Osteocyte (in vitro differentiated cells): ENCODE measurements at regions not wholly inside any gene's neighbourhood (a gene's known extent, or its start where the extent isn't known, plus 50 kb on each side); places are given as distances from the start of the nearest gene placed in this dataset.

Experiments
- DNase-seq: peaks from one replicate; pipeline ENCODE4 v3.0.0; 2021; ENCODE audit warnings: mixed read lengths; ENCODE audit not compliant: unreplicated experiment; ENCODE audit errors: extremely low spot score
- H3K27ac Mint-ChIP-seq: one replicate; pipeline ENCODE4 v1.8.0; 2021; ENCODE audit warnings: mild to moderate bottlenecking, mixed read lengths; ENCODE audit not compliant: unreplicated experiment
- H3K27me3 Mint-ChIP-seq: one replicate; pipeline ENCODE4 v1.8.0; 2021; ENCODE audit warnings: mixed read lengths; ENCODE audit not compliant: unreplicated experiment
- H3K36me3 Mint-ChIP-seq: one replicate; pipeline ENCODE4 v1.8.0; 2021; ENCODE audit warnings: mixed read lengths; ENCODE audit not compliant: unreplicated experiment
- H3K4me1 Mint-ChIP-seq: one replicate; pipeline ENCODE4 v1.8.0; 2021; ENCODE audit warnings: mixed read lengths; ENCODE audit not compliant: unreplicated experiment
- H3K4me3 Mint-ChIP-seq: one replicate; pipeline ENCODE4 v1.8.0; 2021; ENCODE audit warnings: mild to moderate bottlenecking, moderate library complexity, mixed read lengths; ENCODE audit not compliant: unreplicated experiment
- H3K9me3 Mint-ChIP-seq: one replicate; pipeline ENCODE4 v1.8.0; 2021; ENCODE audit warnings: mixed read lengths; ENCODE audit not compliant: unreplicated experiment
- TF ChIP-seq, protein P1 (sequence below): fragments of 200-600 bp; sonication (generic); IDR thresholded peaks from 2 replicates; pipeline ENCODE4 v1.5.0; 2021; ENCODE audit warnings: antibody characterized with exemption, mild to moderate bottlenecking, moderate library complexity

DNA sequence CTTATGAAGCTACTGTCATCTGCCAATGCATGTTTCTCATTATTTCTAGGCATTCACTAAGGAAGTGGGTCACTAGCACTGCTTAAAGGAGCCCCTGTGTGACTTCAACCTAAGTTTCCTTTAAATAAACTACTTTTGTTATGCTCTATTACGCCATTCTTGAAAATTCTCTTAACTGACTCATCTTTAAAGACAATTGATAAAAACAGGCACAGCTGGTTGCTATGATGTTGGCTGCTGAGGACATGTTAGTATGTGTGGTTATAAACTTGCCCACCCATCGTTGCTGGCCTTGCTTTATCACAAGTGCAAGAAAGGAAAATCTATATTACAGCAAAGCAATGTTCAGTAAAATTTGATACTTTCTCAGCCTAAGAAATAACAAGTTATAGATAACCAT, 75.8 kb upstream of the CNTNAP4 start:
- no peaks in the 10 kb centered on the region for H3K9me3 Mint-ChIP-seq
- TF ChIP-seq, protein P1, sequence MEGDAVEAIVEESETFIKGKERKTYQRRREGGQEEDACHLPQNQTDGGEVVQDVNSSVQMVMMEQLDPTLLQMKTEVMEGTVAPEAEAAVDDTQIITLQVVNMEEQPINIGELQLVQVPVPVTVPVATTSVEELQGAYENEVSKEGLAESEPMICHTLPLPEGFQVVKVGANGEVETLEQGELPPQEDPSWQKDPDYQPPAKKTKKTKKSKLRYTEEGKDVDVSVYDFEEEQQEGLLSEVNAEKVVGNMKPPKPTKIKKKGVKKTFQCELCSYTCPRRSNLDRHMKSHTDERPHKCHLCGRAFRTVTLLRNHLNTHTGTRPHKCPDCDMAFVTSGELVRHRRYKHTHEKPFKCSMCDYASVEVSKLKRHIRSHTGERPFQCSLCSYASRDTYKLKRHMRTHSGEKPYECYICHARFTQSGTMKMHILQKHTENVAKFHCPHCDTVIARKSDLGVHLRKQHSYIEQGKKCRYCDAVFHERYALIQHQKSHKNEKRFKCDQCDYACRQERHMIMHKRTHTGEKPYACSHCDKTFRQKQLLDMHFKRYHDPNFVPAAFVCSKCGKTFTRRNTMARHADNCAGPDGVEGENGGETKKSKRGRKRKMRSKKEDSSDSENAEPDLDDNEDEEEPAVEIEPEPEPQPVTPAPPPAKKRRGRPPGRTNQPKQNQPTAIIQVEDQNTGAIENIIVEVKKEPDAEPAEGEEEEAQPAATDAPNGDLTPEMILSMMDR: no peak

DNA sequence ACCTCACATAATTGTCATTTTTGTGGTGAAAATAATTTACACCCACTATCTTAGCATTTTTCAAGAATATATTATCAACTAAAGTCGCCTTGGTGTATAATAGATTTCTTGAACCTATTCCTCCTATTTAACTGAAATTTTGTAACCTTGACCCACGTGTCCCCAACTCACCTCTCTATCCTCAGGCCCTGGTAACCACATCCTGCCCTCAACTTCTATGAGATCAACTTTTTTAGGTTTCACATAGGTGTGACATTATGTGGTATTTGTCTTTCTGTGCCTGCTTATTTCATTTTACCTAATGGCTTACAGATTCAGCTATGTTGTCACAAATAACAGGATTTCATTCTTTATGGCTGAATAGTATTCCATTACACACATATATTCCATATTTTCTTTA, 73.0 kb upstream of the CNTNAP4 start:
- Mint-ChIP-seq H3K9me3 (no peaks in the 10 kb centered on the region), H3K27me3 (no peaks in the 10 kb centered on the region), H3K4me3 (no peak overlapping the region), H3K27ac (no peak overlapping the region), H3K36me3 (no peaks in the 10 kb centered on the region), H3K4me1 (no peaks in the 10 kb centered on the region)
- TF ChIP-seq, protein P1: no peak
- no peak for DNase-seq

More for the DNA sequence above, 75.8 kb upstream of the CNTNAP4 start:
- Mint-ChIP-seq H3K4me3 (no peak overlapping the region), H3K36me3 (no peaks in the 10 kb centered on the region), H3K27me3 (no peaks in the 10 kb centered on the region), H3K27ac (no peak overlapping the region), H3K4me1 (no peaks in the 10 kb centered on the region)
- no peak for DNase-seq

DNA sequence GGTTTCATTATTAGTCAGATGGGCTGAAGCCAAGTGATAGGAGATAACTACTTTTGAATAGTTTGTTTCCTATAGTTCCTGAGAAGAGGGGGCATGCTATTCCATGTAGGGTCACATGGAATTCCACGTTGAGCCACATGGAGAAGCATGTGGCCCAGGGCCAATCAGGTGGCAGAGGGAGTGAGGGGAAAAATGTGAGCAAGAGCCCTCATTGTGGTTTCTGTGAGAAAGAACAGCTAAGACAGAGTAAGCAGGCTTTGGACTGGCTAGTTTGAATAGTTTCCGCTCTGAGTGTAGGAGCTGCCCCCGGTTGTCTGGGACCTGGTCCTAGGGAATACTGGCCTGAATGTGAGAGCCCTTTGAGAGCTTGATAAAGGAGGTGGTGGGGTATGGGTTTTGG, 69.9 kb upstream of the CNTNAP4 start:
- Mint-ChIP-seq H3K9me3 (peaks cover 10% of the 10 kb centered on the region), H3K4me3 (no peak overlapping the region), H3K27me3 (no peaks in the 10 kb centered on the region), H3K36me3 (no peaks in the 10 kb centered on the region), H3K4me1 (no peaks in the 10 kb centered on the region), H3K27ac (no peak overlapping the region)
- TF ChIP-seq, protein P1: no peak
- no peak for DNase-seq

DNA sequence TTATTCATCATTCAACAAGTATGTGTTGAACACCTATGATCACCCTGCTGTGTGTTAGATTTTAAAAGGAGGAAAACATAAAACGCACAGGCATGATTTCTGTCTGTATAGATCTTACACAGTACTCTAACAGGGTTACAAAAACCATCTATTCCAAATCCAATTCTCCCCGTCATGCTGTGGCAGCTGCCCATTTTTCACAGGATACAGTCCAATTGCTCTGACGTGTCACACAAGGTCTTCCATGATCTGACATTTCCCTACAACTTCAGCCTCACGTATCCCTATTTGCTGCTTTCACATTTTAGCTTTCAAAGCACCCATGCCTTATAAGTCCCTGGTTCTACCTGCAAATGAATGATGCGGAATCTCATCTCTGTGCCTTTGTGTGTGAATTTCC, 67.0 kb upstream of the CNTNAP4 start:
- no peak overlapping the region for H3K4me3 Mint-ChIP-seq
- H3K9me3 Mint-ChIP-seq: peaks cover 19% of the 10 kb centered on the region
- DNase-seq: no peak
- H3K36me3 Mint-ChIP-seq: no peaks in the 10 kb centered on the region
- no peak overlapping the region for H3K27ac Mint-ChIP-seq
- no peaks in the 10 kb centered on the region for H3K4me1 Mint-ChIP-seq
- TF ChIP-seq, protein P1: no peak
- H3K27me3 Mint-ChIP-seq: no peaks in the 10 kb centered on the region

DNA sequence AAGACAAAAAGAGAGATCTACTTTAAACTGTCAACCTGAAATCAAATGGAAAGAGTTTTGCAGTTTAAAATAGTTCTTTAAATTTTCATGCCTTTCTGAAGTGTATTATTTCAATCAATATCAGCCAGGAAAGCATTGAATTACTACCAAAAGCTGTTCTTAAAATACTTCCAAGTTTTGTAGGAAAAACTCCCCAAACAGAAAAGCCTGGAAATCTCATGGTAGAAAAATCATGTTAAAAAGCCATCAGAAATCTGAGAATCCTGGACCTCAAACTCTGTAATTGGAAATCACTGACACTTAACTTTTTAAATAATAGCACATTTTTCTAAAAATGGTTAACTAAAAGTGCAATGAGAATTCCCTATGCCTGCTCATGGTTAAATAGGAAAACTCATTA, 63.3 kb upstream of the CNTNAP4 start:
- Mint-ChIP-seq H3K4me1 (no peaks in the 10 kb centered on the region), H3K27me3 (no peaks in the 10 kb centered on the region)

More for the DNA sequence above, 63.3 kb upstream of the CNTNAP4 start:
- H3K36me3 Mint-ChIP-seq: no peaks in the 10 kb centered on the region
- no peak overlapping the region for H3K27ac Mint-ChIP-seq
- H3K4me3 Mint-ChIP-seq: no peak overlapping the region
- DNase-seq: no peak
- peaks cover 19% of the 10 kb centered on the region for H3K9me3 Mint-ChIP-seq
- TF ChIP-seq, protein P1: no peak
